ENCODE measurements at regions not wholly inside any gene's neighbourhood (a gene's known extent, or its start where the extent isn't known, plus 50 kb on each side); places are given as distances from the start of the nearest gene placed in this dataset.
"Not testable (repeated sequence)": the region's sequence is repeated elsewhere in the genome, so short reads cannot be mapped to it uniquely, and the experiment has no call there.

GRCh38 chr3:139111392-139112229 lies 66.9 kb upstream of the PRR23C start:
- H3K4me3 ChIP-seq, result no peak overlapping the region
- no peaks in the 10 kb centered on the region for H3K36me3 ChIP-seq
- TF ChIP-seq CTCF (IDR thresholded peaks at IDR 0.05) (peak in 5 of 6 experiments; percentile 53 to 70 (median 61)), POLR2A (IDR thresholded peaks at IDR 0.05) (no peak)
- DNase-seq, result no peak
- no peaks in the 10 kb centered on the region for H3K9me3 ChIP-seq
- H3K27ac ChIP-seq, result no peak overlapping the region
- 1 to 4% methylated on average over 11 of the region's 13 CpGs for WGBS, 2 donors
- H3K4me1 ChIP-seq, result peaks cover 0 to 12% (median 0%) of the 10 kb centered on the region in 3 donors
- H3K27me3 ChIP-seq, result no peaks in the 10 kb centered on the region
- intact Hi-C loops (cut with DNase I), result loop anchor here (5.0 kb wide), 1 partner anchor 216 kb away; no protein-coding TSS in a partner anchor

- DNase-seq, result no peak
- H3K4me3 ChIP-seq, result no peak overlapping the region
- H3K36me3 ChIP-seq, result no peaks in the 10 kb centered on the region
- no peaks in the 10 kb centered on the region for H3K27me3 ChIP-seq
- TF ChIP-seq CTCF (IDR thresholded peaks at IDR 0.05), result no peak
- TF ChIP-seq POLR2A (IDR thresholded peaks at IDR 0.05), result no peak
- intact Hi-C loops (cut with DNase I), result loop anchor here (5.0 kb wide), 1 partner anchor 215 kb away; no protein-coding TSS in a partner anchor
- H3K4me1 ChIP-seq, result peaks cover 0 to 12% (median 0%) of the 10 kb centered on the region in 3 donors
- WGBS, 2 donors, result 0% methylated on average over 1 of the region's 1 CpG
- no peaks in the 10 kb centered on the region for H3K9me3 ChIP-seq
- H3K27ac ChIP-seq, result no peak overlapping the region
Measured at GRCh38 chr3:139112230-139112558, 67.5 kb upstream of the PRR23C start.

- intact Hi-C loops (cut with DNase I), result loop anchor here (5.0 kb wide), 1 partner anchor 214 kb away; no protein-coding TSS in a partner anchor
- WGBS, 2 donors, result 65 to 67% methylated on average over 6 of the region's 7 CpGs
Measured at GRCh38 chr3:139113231-139113992, 68.7 kb upstream of the PRR23C start.

GRCh38 chr3:139113993-139114375 lies 69.3 kb upstream of the PRR23C start:
- Histone ChIP-seq H3K4me3 (no peak overlapping the region), H3K4me1 (peaks cover 0 to 12% (median 0%) of the 10 kb centered on the region in 3 donors), H3K36me3 (no peaks in the 10 kb centered on the region), H3K27ac (no peak overlapping the region), H3K9me3 (no peaks in the 10 kb centered on the region), H3K27me3 (no peaks in the 10 kb centered on the region)
- WGBS, 2 donors, result 80 to 86% methylated on average over 4 of the region's 4 CpGs
- DNase-seq, result no peak
- no peak for TF ChIP-seq POLR2A (IDR thresholded peaks at IDR 0.05)
- TF ChIP-seq CTCF (IDR thresholded peaks at IDR 0.05), result no peak
- intact Hi-C loops (cut with DNase I), result loop anchor here (5.0 kb wide), 1 partner anchor 213 kb away; no protein-coding TSS in a partner anchor

More at GRCh38 chr3:139113231-139113992, 68.7 kb upstream of the PRR23C start:
- no peak for TF ChIP-seq CTCF (IDR thresholded peaks at IDR 0.05)
- TF ChIP-seq POLR2A (IDR thresholded peaks at IDR 0.05), result no peak
- Histone ChIP-seq H3K4me1 (peaks cover 0 to 12% (median 0%) of the 10 kb centered on the region in 3 donors), H3K27me3 (no peaks in the 10 kb centered on the region), H3K36me3 (no peaks in the 10 kb centered on the region), H3K4me3 (no peak overlapping the region), H3K27ac (no peak overlapping the region), H3K9me3 (no peaks in the 10 kb centered on the region)
- DNase-seq, result no peak

GRCh38 chr3:139116631-139117030 lies 71.9 kb upstream of the PRR23C start:
- H3K27ac ChIP-seq; H3K4me3 ChIP-seq; H3K27me3 ChIP-seq; H3K36me3 ChIP-seq; DNase-seq; H3K9me3 ChIP-seq; intact Hi-C loops (cut with DNase I): not testable (repeated sequence)
- peaks cover 0 to 16% (median 3%) of the 10 kb centered on the region in 3 donors for H3K4me1 ChIP-seq
- WGBS, 2 donors, result 82 to 90% methylated on average over 7 of the region's 7 CpGs

Data from esophagus squamous epithelium (tissue), 5 donors.